GM19468 (cell line): ENCODE measurements at regions not wholly inside any gene's neighbourhood (a gene's known extent, or its start where the extent isn't known, plus 50 kb on each side); places are given as distances from the start of the nearest gene placed in this dataset.

Experiments used
- ATAC-seq: cut with Tn5 transposase; IDR thresholded peaks from one replicate; pipeline ENCODE4 v1.9.1; 2021; ENCODE audit warnings: mild to moderate bottlenecking, moderate library complexity, moderate number of reproducible peaks; ENCODE audit not compliant: unreplicated experiment; ENCODE audit errors: extremely low read depth

- no peak for ATAC-seq
Observed at GRCh38 chr4:100811046-100811445, 293.2 kb upstream of the EMCN start.

DNA sequence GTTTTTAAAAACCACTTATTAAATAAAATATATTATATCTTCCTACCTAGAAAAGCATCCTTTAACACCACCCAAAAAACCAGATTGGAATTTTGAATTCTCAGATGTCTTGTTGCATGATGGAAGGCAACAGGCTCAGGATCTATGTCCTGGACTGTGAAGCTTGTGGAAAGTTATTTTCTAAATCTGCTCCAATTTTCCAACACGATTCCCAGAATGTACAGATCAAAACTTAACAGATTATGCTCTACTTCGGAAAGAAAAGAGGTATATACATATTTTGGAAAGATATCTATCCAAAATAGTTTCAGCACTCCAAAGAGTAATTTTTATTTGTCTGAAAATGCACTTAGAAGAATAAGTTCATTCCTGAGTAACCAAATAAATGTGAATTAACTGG is 291.7 kb upstream of the EMCN start:
- ATAC-seq: no peak

GRCh38 chr4:100806988-100807387 is 289.2 kb upstream of the EMCN start:
- no peak for ATAC-seq

DNA sequence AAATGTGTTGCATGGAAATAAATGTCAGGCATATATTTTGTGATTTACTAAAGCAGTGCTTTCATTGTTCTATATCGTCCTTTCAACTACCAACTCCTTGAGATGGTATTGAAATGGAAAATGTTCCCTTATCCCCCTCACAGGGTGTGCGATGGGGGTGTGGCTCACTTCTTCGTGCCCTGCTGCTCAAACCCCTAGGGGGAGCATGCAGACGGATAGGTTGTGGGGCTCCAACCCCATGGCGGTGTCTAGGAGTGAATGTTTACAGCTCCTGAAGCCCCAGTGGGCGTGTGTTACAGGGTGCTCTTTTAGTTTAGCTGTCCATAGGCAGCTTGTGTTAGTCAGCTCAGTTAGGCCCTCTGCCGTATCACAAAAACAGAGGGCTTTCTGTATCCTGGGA is 287.7 kb upstream of the EMCN start:
- ATAC-seq: no peak

GRCh38 chr4:100804576-100805360 is 286.9 kb upstream of the EMCN start:
- ATAC-seq: no peak

- no peak for ATAC-seq
Observed at GRCh38 chr4:100803751-100804150, 285.9 kb upstream of the EMCN start.

DNA sequence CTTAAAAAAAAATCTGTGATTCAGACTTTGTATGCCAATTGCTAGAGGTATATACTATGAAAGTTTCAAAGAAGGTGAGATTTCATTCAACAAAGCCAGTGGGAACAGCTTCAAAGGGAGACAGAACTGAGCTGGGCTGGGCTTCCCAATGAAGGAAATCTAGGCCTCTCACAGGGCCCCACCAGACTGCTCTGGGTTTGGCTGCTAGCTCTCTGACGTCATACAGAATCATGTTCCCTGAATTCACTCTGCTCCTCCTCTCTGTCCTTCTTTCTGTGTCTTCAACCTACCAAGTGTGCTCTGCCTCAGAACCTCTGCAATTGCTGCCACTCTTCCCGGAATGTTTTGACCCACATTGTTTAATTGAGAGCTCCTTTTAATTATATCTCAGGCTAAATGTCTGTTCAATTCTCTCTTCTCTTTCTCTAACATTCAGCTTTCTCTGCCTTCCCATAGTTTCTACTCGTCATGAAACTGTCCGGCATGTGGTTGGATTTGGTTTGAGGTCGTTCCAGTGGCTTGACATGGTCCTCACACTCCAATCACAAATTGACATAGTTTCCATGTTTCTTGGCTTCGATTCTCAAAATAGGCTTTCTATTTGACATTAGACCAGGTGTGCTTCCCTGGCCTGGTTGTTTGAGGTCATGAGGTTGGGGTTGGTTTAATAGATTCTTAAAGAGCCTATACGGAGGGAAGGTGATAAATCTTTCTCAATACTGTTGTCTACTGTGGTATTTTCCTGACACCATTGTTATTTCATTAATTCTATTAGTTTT is 282.1 kb upstream of the EMCN start:
- no peak for ATAC-seq

DNA sequence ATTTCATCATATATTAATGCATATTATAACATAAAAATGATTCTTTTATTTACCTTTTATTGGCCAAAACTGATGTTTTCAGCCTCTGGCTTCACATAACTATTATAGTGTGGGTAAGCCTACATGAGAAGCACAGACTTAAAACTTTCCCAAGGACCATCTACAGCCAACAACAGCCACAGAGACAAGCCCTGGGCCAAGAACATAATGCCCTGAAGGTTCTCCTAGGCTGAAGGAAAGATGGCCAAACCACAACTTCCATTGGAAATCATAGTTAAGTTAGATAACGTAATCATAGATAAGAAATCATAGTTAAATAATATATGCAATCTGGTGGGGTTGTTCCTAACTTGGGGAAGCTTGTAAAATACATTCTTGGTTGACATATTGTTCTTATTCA is 280.0 kb upstream of the EMCN start:
- no peak for ATAC-seq

DNA sequence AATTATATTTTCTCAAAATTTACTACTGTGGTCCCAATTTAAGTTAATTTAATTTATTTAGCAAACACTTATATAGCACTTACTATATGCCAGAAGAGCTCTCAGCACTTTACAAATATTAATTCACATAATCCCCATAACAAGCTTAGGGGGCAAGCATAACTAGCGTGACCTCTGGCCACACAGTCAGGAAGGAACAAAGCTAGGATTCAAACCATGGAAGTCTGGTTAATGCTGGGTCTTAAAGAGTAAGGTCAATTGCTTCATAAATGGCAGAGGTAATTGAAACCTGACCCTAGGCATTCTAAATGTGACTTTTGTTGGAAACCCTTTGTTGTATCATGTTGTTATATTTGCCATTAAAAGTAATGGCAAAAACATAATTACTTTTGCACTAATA is 279.5 kb upstream of the EMCN start:
- ATAC-seq: no peak

GRCh38 chr4:100796332-100796731 is 278.5 kb upstream of the EMCN start:
- ATAC-seq: no peak

GRCh38 chr4:100795581-100795980 is 277.8 kb upstream of the EMCN start:
- no peak for ATAC-seq

DNA sequence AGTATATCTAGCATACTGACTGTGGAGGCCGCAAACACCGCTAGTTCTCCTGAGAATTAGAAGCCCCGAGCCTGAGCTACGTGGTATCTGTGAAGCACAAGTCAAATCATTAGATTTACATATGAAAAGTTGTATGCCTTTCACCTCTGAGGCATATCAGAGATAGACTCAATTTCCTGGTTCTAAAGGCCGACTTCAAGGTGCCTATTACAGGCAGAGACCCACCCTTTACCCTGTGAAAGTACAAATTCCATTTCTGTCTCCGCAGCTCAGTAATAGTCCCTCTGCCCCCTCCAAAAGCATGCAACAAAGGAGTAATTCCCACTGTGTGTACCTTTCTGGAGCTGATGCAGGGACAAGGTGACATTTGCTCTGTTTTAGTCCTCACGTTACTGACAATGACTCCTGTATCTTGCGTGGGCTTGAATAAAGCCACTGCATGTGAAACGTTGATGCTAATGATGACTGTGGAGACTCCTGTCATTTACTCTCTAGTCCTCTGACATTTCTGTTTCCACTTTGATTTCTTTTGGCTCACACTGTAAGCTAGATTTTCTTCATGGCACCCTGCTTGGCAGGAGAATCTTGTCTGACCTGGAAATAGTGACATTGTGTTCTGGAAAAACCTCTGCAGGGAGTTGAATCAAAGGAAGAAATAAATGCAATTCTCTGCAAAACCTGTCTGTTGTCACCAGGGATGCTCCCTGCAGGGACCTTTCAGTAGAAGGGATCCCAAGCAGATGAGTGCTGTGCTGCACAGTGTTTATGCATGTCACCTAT is 273.2 kb upstream of the EMCN start:
- no peak for ATAC-seq

- no peak for ATAC-seq
Observed at GRCh38 chr4:100789991-100790390, 272.2 kb upstream of the EMCN start.

- no peak for ATAC-seq
Observed at GRCh38 chr4:100786481-100786880, 268.7 kb upstream of the EMCN start.

- ATAC-seq: no peak
Observed at GRCh38 chr4:100782356-100782755, 264.5 kb upstream of the EMCN start.

DNA sequence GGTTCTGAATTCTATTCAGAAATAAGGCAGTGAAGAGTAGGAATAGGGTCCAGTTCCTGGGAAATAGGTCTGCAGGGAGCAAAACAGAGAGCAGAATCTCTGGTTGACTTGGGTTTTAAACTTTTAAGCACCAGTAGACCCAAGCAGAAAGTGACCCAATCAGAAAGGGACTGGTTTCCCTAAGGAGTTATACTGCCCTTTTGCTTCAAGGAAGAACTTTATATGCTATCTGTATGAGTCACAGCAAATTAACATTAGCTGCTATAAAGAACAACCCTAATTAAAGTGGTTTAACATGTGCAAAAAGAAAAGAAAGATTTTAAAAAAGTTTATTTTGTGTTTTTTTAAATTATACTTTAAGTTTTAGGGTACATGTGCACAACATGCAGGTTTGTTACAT is 263.6 kb upstream of the EMCN start:
- no peak for ATAC-seq

GRCh38 chr4:100780126-100780525 is 262.3 kb upstream of the EMCN start:
- no peak for ATAC-seq

DNA sequence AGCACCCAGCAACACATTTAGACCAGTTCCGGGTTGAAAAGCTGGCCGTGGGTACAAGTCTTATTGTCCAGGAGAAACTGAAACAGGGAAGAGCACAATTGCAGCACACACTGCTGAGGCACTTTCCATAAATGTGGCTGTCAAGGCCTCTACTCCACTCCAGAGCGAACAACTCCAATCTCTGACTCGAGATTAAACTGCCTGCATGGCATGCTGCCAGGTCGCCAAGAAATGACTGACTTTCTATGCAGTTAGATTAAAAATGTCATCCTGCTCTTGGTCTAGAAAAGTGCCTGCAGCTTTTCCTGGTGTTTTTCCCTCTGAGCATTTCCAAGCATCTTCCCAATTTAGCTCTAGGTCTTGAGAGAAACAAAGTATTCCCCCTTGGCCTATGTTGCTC is 260.6 kb upstream of the EMCN start:
- no peak for ATAC-seq

- ATAC-seq: no peak
Observed at GRCh38 chr4:100762738-100763137, 244.9 kb upstream of the EMCN start.

- no peak for ATAC-seq
Observed at GRCh38 chr4:100754751-100755150, 236.9 kb upstream of the EMCN start.

DNA sequence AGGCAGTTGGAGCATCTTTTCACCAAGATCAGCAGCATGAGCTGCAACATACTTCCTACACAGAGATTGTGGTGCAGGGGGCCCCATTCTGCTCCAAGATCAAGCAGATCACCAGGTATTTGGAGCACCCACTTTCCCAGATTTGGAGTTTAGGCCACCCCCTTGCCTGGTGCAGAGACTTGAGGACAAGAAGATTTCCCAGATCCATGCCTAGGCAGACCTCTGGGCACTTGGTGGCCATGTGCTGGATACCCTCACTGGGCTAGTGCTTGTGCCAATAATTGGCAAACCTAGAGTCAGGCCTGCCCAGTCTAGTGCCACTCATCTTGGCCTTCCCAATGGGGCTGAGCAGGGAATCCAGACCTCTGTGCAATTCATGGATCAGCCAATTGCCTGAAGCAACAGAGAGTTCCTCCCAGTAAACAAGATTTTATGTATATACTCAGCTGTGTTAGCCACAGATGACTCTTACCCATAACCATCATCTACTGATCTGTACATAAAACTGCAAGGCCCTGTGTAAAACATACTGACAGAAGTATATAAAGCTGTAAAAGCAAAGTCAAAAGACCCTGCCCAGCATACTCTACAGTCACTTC is 228.4 kb upstream of the EMCN start:
- ATAC-seq: no peak
